Mammary epithelial cell (primary cell): ENCODE measurements at regions not wholly inside any gene's neighbourhood (a gene's known extent, or its start where the extent isn't known, plus 50 kb on each side); places are given as distances from the start of the nearest gene placed in this dataset.
"Not testable (repeated sequence)": the region's sequence is repeated elsewhere in the genome, so short reads cannot be mapped to it uniquely, and the experiment has no call there.

Experiments used
- CTCF ChIP-seq, 2 donors: IDR thresholded peaks in 1 of 2; conservative IDR thresholded peaks in 1 of 2; 2 replicates each; pipeline ENCODE4 v1.5.1; 2011 to 2012; ENCODE audit warnings: inconsistent platforms in 2 of 2, low read length in 2 of 2, mild to moderate bottlenecking in 2 of 2, control low read depth in 1 of 2, low read depth in 1 of 2; ENCODE audit not compliant: insufficient read depth in 1 of 2; ENCODE audit errors: extremely low read depth in 1 of 2
- EZH2 ChIP-seq: IDR thresholded peaks from 2 replicates; pipeline ENCODE4 v1.6.1; 2012; ENCODE audit warnings: low read length, inconsistent platforms, borderline replicate concordance

- TF ChIP-seq CTCF (conservative IDR thresholded peaks at IDR 0.05 in 1 of 2, IDR thresholded peaks at IDR 0.05 in 1 of 2; ENCODE audit: extremely low read depth in 1 of 2, insufficient read depth in 1 of 2, low read depth in 1 of 2, low read length in 2 of 2); EZH2: not testable (repeated sequence)
These were observed 1078.2 kb downstream of the NAALADL2 start for GRCh38 chr3:175937367-175937766.
